Activated naive CD4-positive, alpha-beta T cell treated with anti-CD3 and anti-CD28 coated beads for 36 hours (primary cell): ENCODE measurements at regions not wholly inside any gene's neighbourhood (a gene's known extent, or its start where the extent isn't known, plus 50 kb on each side); places are given as distances from the start of the nearest gene placed in this dataset.

Experiments
- CTCF ChIA-PET: fragments of 350-600 bp; sonication (Branson Sonifier 250); formaldehyde crosslinking; loops from one replicate; lab custom pipeline; 2021; ENCODE audit warnings: antibody characterized with exemption; lab: Charles Lee
- DNase-seq: peaks from one replicate; pipeline ENCODE4 v3.0.0-alpha.2; 2020
- H3K27ac Mint-ChIP-seq: one replicate; pipeline ENCODE4 v1.8.0; 2021; ENCODE audit warnings: mild to moderate bottlenecking, mixed read lengths
- H3K27me3 Mint-ChIP-seq: one replicate; pipeline ENCODE4 v1.8.0; 2021; ENCODE audit warnings: low read depth, mixed read lengths
- H3K36me3 Mint-ChIP-seq: one replicate; pipeline ENCODE4 v1.8.0; 2021; ENCODE audit warnings: low read depth, mixed read lengths
- H3K4me1 Mint-ChIP-seq: one replicate; pipeline ENCODE4 v1.8.0; 2021; ENCODE audit warnings: low read depth, mixed read lengths
- H3K4me3 Mint-ChIP-seq: one replicate; pipeline ENCODE4 v1.8.0; 2021; ENCODE audit warnings: mild to moderate bottlenecking, moderate library complexity, mixed read lengths
- H3K9me3 Mint-ChIP-seq: one replicate; pipeline ENCODE4 v1.8.0; 2021; ENCODE audit warnings: mixed read lengths
- intact Hi-C: fragments of 100-400 bp; cut with micrococcal nuclease; formaldehyde crosslinking; loops from one replicate; pipeline ENCODE4 v1.15.1; 2023

GRCh38 chr2:237177052-237177451 lies 91.4 kb downstream of the COPS8 start:
- no peak for DNase-seq
- no peaks in the 10 kb centered on the region for H3K36me3 Mint-ChIP-seq
- H3K4me1 Mint-ChIP-seq: peaks cover 3% of the 10 kb centered on the region
- CTCF ChIA-PET: interaction anchor here (0.6 kb wide), 2 partner anchors 29 to 73 kb away, joined by 4 to 5 read pairs; no protein-coding TSS in a partner anchor
- no peak overlapping the region for H3K27ac Mint-ChIP-seq
- intact Hi-C loops: no loop called here
- H3K4me3 Mint-ChIP-seq: no peak overlapping the region
- H3K9me3 Mint-ChIP-seq: peaks cover 2% of the 10 kb centered on the region
- H3K27me3 Mint-ChIP-seq: peaks cover 14% of the 10 kb centered on the region

- DNase-seq: no peak
- intact Hi-C loops: no loop called here
- H3K4me1 Mint-ChIP-seq: peaks cover 3% of the 10 kb centered on the region
- H3K27me3 Mint-ChIP-seq: peaks cover 14% of the 10 kb centered on the region
- H3K9me3 Mint-ChIP-seq: peaks cover 2% of the 10 kb centered on the region
- CTCF ChIA-PET: no interaction called here
- no peak overlapping the region for H3K4me3 Mint-ChIP-seq
- no peak overlapping the region for H3K27ac Mint-ChIP-seq
- no peaks in the 10 kb centered on the region for H3K36me3 Mint-ChIP-seq
Observed at GRCh38 chr2:237177986-237178385, 92.3 kb downstream of the COPS8 start.

GRCh38 chr2:237178396-237178795 lies 92.7 kb downstream of the COPS8 start:
- H3K9me3 Mint-ChIP-seq: peaks cover 2% of the 10 kb centered on the region
- no peak overlapping the region for H3K4me3 Mint-ChIP-seq
- no peaks in the 10 kb centered on the region for H3K36me3 Mint-ChIP-seq
- H3K27ac Mint-ChIP-seq: no peak overlapping the region
- no peak for DNase-seq
- peaks cover 12% of the 10 kb centered on the region for H3K27me3 Mint-ChIP-seq
- intact Hi-C loops: no loop called here
- peaks cover 3% of the 10 kb centered on the region for H3K4me1 Mint-ChIP-seq
- CTCF ChIA-PET: no interaction called here

- CTCF ChIA-PET: no interaction called here
- DNase-seq: no peak
- no peak overlapping the region for H3K27ac Mint-ChIP-seq
- peaks cover 3% of the 10 kb centered on the region for H3K4me1 Mint-ChIP-seq
- H3K4me3 Mint-ChIP-seq: no peak overlapping the region
- peaks cover 13% of the 10 kb centered on the region for H3K27me3 Mint-ChIP-seq
- H3K9me3 Mint-ChIP-seq: peaks cover 2% of the 10 kb centered on the region
- H3K36me3 Mint-ChIP-seq: no peaks in the 10 kb centered on the region
- intact Hi-C loops: no loop called here
Observed at GRCh38 chr2:237179161-237179560, 93.5 kb downstream of the COPS8 start.

- intact Hi-C loops: no loop called here
- DNase-seq: no peak
- Mint-ChIP-seq H3K9me3 (no peaks in the 10 kb centered on the region), H3K4me3 (no peak overlapping the region), H3K36me3 (no peaks in the 10 kb centered on the region), H3K27me3 (peaks cover 15% of the 10 kb centered on the region), H3K4me1 (peaks cover 3% of the 10 kb centered on the region), H3K27ac (no peak overlapping the region)
- CTCF ChIA-PET: no interaction called here
Observed at GRCh38 chr2:237180187-237180586, 94.5 kb downstream of the COPS8 start.

- H3K4me3 Mint-ChIP-seq: no peak overlapping the region
- CTCF ChIA-PET: interaction anchor here (1.0 kb wide), 1 partner anchor 240 kb away, joined by 4 read pairs; no protein-coding TSS in a partner anchor
- no peak for DNase-seq
- intact Hi-C loops: no loop called here
- H3K36me3 Mint-ChIP-seq: no peaks in the 10 kb centered on the region
- no peaks in the 10 kb centered on the region for H3K9me3 Mint-ChIP-seq
- H3K27ac Mint-ChIP-seq: no peak overlapping the region
- H3K27me3 Mint-ChIP-seq: peaks cover 9% of the 10 kb centered on the region
- peaks cover 3% of the 10 kb centered on the region for H3K4me1 Mint-ChIP-seq
Observed at GRCh38 chr2:237180987-237181386, 95.3 kb downstream of the COPS8 start.

GRCh38 chr2:237181844-237182243 lies 96.2 kb downstream of the COPS8 start:
- CTCF ChIA-PET: interaction anchor here (0.6 kb wide), 1 partner anchor 10 kb away, joined by 3 read pairs; no protein-coding TSS in a partner anchor
- Mint-ChIP-seq H3K9me3 (no peaks in the 10 kb centered on the region), H3K27ac (no peak overlapping the region), H3K4me1 (peaks cover 3% of the 10 kb centered on the region), H3K4me3 (no peak overlapping the region), H3K36me3 (no peaks in the 10 kb centered on the region), H3K27me3 (peaks cover 12% of the 10 kb centered on the region)
- no peak for DNase-seq
- intact Hi-C loops: no loop called here

GRCh38 chr2:237182422-237183123 lies 96.9 kb downstream of the COPS8 start:
- H3K4me3 Mint-ChIP-seq: no peak overlapping the region
- no peak for DNase-seq
- no peaks in the 10 kb centered on the region for H3K36me3 Mint-ChIP-seq
- H3K9me3 Mint-ChIP-seq: no peaks in the 10 kb centered on the region
- H3K27me3 Mint-ChIP-seq: peaks cover 13% of the 10 kb centered on the region
- intact Hi-C loops: no loop called here
- H3K4me1 Mint-ChIP-seq: peaks cover 3% of the 10 kb centered on the region
- CTCF ChIA-PET: interaction anchor here (0.6 to 0.8 kb wide), 2 partner anchors 9 to 239 kb away, joined by 3 read pairs; no protein-coding TSS in a partner anchor
- no peak overlapping the region for H3K27ac Mint-ChIP-seq

GRCh38 chr2:237184192-237184918 lies 98.7 kb downstream of the COPS8 start:
- Mint-ChIP-seq H3K9me3 (no peaks in the 10 kb centered on the region), H3K4me1 (peaks cover 3% of the 10 kb centered on the region), H3K27me3 (peaks cover 13% of the 10 kb centered on the region), H3K4me3 (no peak overlapping the region), H3K27ac (no peak overlapping the region), H3K36me3 (no peaks in the 10 kb centered on the region)
- intact Hi-C loops: no loop called here
- CTCF ChIA-PET: no interaction called here
- DNase-seq: no peak

- CTCF ChIA-PET: no interaction called here
Observed at GRCh38 chr2:237184919-237185552, 99.3 kb downstream of the COPS8 start.

GRCh38 chr2:237185553-237185925 lies 99.8 kb downstream of the COPS8 start:
- H3K27me3 Mint-ChIP-seq: peaks cover 13% of the 10 kb centered on the region
- H3K36me3 Mint-ChIP-seq: no peaks in the 10 kb centered on the region
- intact Hi-C loops: no loop called here
- CTCF ChIA-PET: no interaction called here
- DNase-seq: no peak
- no peak overlapping the region for H3K4me3 Mint-ChIP-seq
- no peaks in the 10 kb centered on the region for H3K9me3 Mint-ChIP-seq
- H3K4me1 Mint-ChIP-seq: peaks cover 3% of the 10 kb centered on the region
- no peak overlapping the region for H3K27ac Mint-ChIP-seq

More at GRCh38 chr2:237184919-237185552, 99.3 kb downstream of the COPS8 start:
- no peak overlapping the region for H3K4me3 Mint-ChIP-seq
- no peaks in the 10 kb centered on the region for H3K36me3 Mint-ChIP-seq
- intact Hi-C loops: no loop called here
- DNase-seq: no peak
- no peak overlapping the region for H3K27ac Mint-ChIP-seq
- peaks cover 13% of the 10 kb centered on the region for H3K27me3 Mint-ChIP-seq
- no peaks in the 10 kb centered on the region for H3K9me3 Mint-ChIP-seq
- peaks cover 3% of the 10 kb centered on the region for H3K4me1 Mint-ChIP-seq

GRCh38 chr2:237189799-237190198 lies 104.1 kb downstream of the COPS8 start:
- Mint-ChIP-seq H3K4me1 (no peaks in the 10 kb centered on the region), H3K27me3 (peaks cover 7% of the 10 kb centered on the region), H3K9me3 (no peaks in the 10 kb centered on the region), H3K27ac (no peak overlapping the region), H3K36me3 (no peaks in the 10 kb centered on the region), H3K4me3 (no peak overlapping the region)
- no peak for DNase-seq
- CTCF ChIA-PET: no interaction called here
- intact Hi-C loops: no loop called here
